Ascending aorta (tissue), 2 donors: ENCODE measurements at regions not wholly inside any gene's neighbourhood (a gene's known extent, or its start where the extent isn't known, plus 50 kb on each side); places are given as distances from the start of the nearest gene placed in this dataset.

Experiments
- DNase-seq, 2 donors: peaks; one replicate each; pipeline ENCODE4 v3.0.0-alpha.2; 2019; ENCODE audit warnings: low spot score in 2 of 2
- H3K27ac ChIP-seq, 2 donors: fragments of 200-600 bp; sonication (generic); one replicate each; pipeline ENCODE4 v1.5.1; 2016 to 2017; ENCODE audit warnings: mild to moderate bottlenecking in 1 of 2
- H3K27me3 ChIP-seq: fragments of 200-600 bp; sonication (generic); one replicate; pipeline ENCODE4 v1.5.1; 2017
- H3K36me3 ChIP-seq, 2 donors: fragments of 200-600 bp; sonication (generic); one replicate each; pipeline ENCODE4 v1.5.1; 2016
- H3K4me1 ChIP-seq, 2 donors: fragments of 200-600 bp; sonication (generic); one replicate each; pipeline ENCODE4 v1.5.1; 2016 to 2017; ENCODE audit warnings: mild to moderate bottlenecking in 1 of 2
- H3K4me3 ChIP-seq, 2 donors: fragments of 200-600 bp; sonication (generic); one replicate each; pipeline ENCODE4 v1.5.1; 2016 to 2017; ENCODE audit warnings: mild to moderate bottlenecking in 1 of 2
- H3K9me3 ChIP-seq, 2 donors: fragments of 200-600 bp; sonication (generic); one replicate each; pipeline ENCODE4 v1.5.1; 2016
- CTCF ChIP-seq, 3 experiments: fragments of 200-600 bp in 2 of 3; fragments of 450-650 bp in 1 of 3; sonication (generic) in 2 of 3; IDR thresholded peaks; one replicate each; pipeline ENCODE4 v1.5.1; 2016 to 2019; ENCODE audit warnings: antibody characterized with exemption in 3 of 3, mild to moderate bottlenecking in 1 of 3, moderate library complexity in 1 of 3
- intact Hi-C: fragments of 100-400 bp; cut with DNase I; formaldehyde crosslinking; loops from one replicate; pipeline ENCODE4 v1.15.1; 2023

GRCh38 chr5:125381290-125381689, 634.9 kb upstream of the ZNF608 start:
- H3K27ac ChIP-seq = no peak overlapping the region
- H3K36me3 ChIP-seq = no peaks in the 10 kb centered on the region
- no peaks in the 10 kb centered on the region for H3K4me1 ChIP-seq
- no peak overlapping the region for H3K4me3 ChIP-seq
- no peak for TF ChIP-seq CTCF (IDR thresholded peaks at IDR 0.05)
- no peaks in the 10 kb centered on the region for H3K9me3 ChIP-seq
- intact Hi-C loops = no loop called here
- H3K27me3 ChIP-seq = no peaks in the 10 kb centered on the region
- no peak for DNase-seq

- Histone ChIP-seq H3K4me3 (no peak overlapping the region), H3K36me3 (no peaks in the 10 kb centered on the region), H3K4me1 (no peaks in the 10 kb centered on the region), H3K27ac (no peak overlapping the region), H3K27me3 (no peaks in the 10 kb centered on the region), H3K9me3 (no peaks in the 10 kb centered on the region)
- intact Hi-C loops = no loop called here
- DNase-seq = no peak
- no peak for TF ChIP-seq CTCF (IDR thresholded peaks at IDR 0.05)
Measured at GRCh38 chr5:125384071-125384470, 637.6 kb upstream of the ZNF608 start.

- Histone ChIP-seq H3K27me3 (no peaks in the 10 kb centered on the region), H3K9me3 (no peaks in the 10 kb centered on the region), H3K27ac (no peak overlapping the region), H3K4me1 (no peaks in the 10 kb centered on the region), H3K36me3 (no peaks in the 10 kb centered on the region), H3K4me3 (no peak overlapping the region)
- no peak for TF ChIP-seq CTCF (IDR thresholded peaks at IDR 0.05)
- DNase-seq = no peak
- intact Hi-C loops = no loop called here
Measured at GRCh38 chr5:125390326-125390725, 643.9 kb upstream of the ZNF608 start.

- no peaks in the 10 kb centered on the region for H3K27me3 ChIP-seq
- no peak overlapping the region for H3K4me3 ChIP-seq
- no peak overlapping the region for H3K27ac ChIP-seq
- H3K4me1 ChIP-seq = no peaks in the 10 kb centered on the region
- TF ChIP-seq CTCF (IDR thresholded peaks at IDR 0.05) = no peak
- H3K9me3 ChIP-seq = no peaks in the 10 kb centered on the region
- no peak for DNase-seq
- intact Hi-C loops = no loop called here
- no peaks in the 10 kb centered on the region for H3K36me3 ChIP-seq
Measured at GRCh38 chr5:125393221-125393815, 646.9 kb upstream of the ZNF608 start.

- H3K9me3 ChIP-seq = no peaks in the 10 kb centered on the region
- intact Hi-C loops = no loop called here
- no peak for DNase-seq
- H3K27ac ChIP-seq = no peak overlapping the region
- H3K36me3 ChIP-seq = no peaks in the 10 kb centered on the region
- no peaks in the 10 kb centered on the region for H3K4me1 ChIP-seq
- no peaks in the 10 kb centered on the region for H3K27me3 ChIP-seq
- TF ChIP-seq CTCF (IDR thresholded peaks at IDR 0.05) = no peak
- H3K4me3 ChIP-seq = no peak overlapping the region
Measured at GRCh38 chr5:125394661-125395280, 648.3 kb upstream of the ZNF608 start.
